Body of pancreas (tissue), 4 donors: ENCODE measurements at regions not wholly inside any gene's neighbourhood (a gene's known extent, or its start where the extent isn't known, plus 50 kb on each side); places are given as distances from the start of the nearest gene placed in this dataset.

Experiments used
- ATAC-seq: fragments of 150-250 bp; one replicate; pipeline ENCODE4 v1.9.1; 2016
- DNase-seq, 4 donors: peaks; one replicate each; pipeline ENCODE4 v3.0.0-alpha.2; 2019
- H3K27ac ChIP-seq, 4 donors: fragments of 200-600 bp; sonication (generic); 1 replicate in 3 of 4; 2 replicates in 1 of 4; pipeline versions ENCODE4 v1.5.1 to v1.6.1; 2016 to 2019; ENCODE audit warnings: mild to moderate bottlenecking in 1 of 4, mixed read lengths in 1 of 4, moderate library complexity in 1 of 4
- H3K27me3 ChIP-seq, 2 donors: fragments of 200-600 bp; sonication (generic); one replicate each; pipeline ENCODE4 v1.6.0; 2016; ENCODE audit warnings: mild to moderate bottlenecking in 1 of 2
- H3K36me3 ChIP-seq, 2 donors: fragments of 200-600 bp; sonication (generic); replicated peaks in 1 of 2; 2 replicates each; pipeline ENCODE4 v1.5.1; 2016; ENCODE audit warnings: low read depth in 2 of 2; ENCODE audit not compliant: insufficient read depth in 1 of 2
- H3K4me1 ChIP-seq: fragments of 200-600 bp; sonication (generic); one replicate; pipeline ENCODE4 v1.6.0; 2016
- H3K4me3 ChIP-seq, 2 donors: fragments of 200-600 bp; sonication (generic); 1 replicate in 1 of 2; 2 replicates in 1 of 2; pipeline ENCODE4 v1.5.1; 2016 to 2019
- H3K9me3 ChIP-seq, 3 donors: fragments of 200-600 bp; sonication (generic); 1 replicate in 2 of 3; 2 replicates in 1 of 3; pipeline ENCODE4 v1.5.1; 2016
- POLR2A ChIP-seq, 3 donors: fragments of 450-650 bp; IDR thresholded peaks; one replicate each; pipeline ENCODE4 v1.6.1; 2016; ENCODE audit warnings: antibody characterized with exemption in 3 of 3, mild to moderate bottlenecking in 2 of 3
- WGBS, 2 donors: methylation state at CpG; one replicate each; pipeline ENCODE4 v1.1.5; 2017; 5-methylcytosine and 5-hydroxymethylcytosine counted together
- intact Hi-C: fragments of 100-400 bp; cut with DNase I; formaldehyde crosslinking; loops from one replicate; pipeline ENCODE4 v1.15.1; 2023
- TF ChIP-seq, protein P1 (sequence below), 7 experiments: fragments of 450-650 bp in 4 of 7; fragments of 200-600 bp in 3 of 7; sonication (generic) in 3 of 7; IDR thresholded peaks; one replicate each; pipeline ENCODE4 v1.5.1; 2016 to 2019; ENCODE audit warnings: antibody characterized with exemption in 7 of 7

GRCh38 chr1:60992165-60992564, 90.2 kb upstream of the NFIA start:
- DNase-seq (no peak), ATAC-seq (no peak)
- Histone ChIP-seq H3K4me1 (no peaks in the 10 kb centered on the region), H3K9me3 (no peaks in the 10 kb centered on the region), H3K4me3 (no peak overlapping the region), H3K27me3 (no peaks in the 10 kb centered on the region), H3K27ac (no peak overlapping the region), H3K36me3 (no peaks in the 10 kb centered on the region)
- intact Hi-C loops: no loop called here
- WGBS, 2 donors: 81 to 94% methylated on average over 1 of the region's 1 CpG
- TF ChIP-seq POLR2A (IDR thresholded peaks at IDR 0.05): no peak
- TF ChIP-seq, protein P1, sequence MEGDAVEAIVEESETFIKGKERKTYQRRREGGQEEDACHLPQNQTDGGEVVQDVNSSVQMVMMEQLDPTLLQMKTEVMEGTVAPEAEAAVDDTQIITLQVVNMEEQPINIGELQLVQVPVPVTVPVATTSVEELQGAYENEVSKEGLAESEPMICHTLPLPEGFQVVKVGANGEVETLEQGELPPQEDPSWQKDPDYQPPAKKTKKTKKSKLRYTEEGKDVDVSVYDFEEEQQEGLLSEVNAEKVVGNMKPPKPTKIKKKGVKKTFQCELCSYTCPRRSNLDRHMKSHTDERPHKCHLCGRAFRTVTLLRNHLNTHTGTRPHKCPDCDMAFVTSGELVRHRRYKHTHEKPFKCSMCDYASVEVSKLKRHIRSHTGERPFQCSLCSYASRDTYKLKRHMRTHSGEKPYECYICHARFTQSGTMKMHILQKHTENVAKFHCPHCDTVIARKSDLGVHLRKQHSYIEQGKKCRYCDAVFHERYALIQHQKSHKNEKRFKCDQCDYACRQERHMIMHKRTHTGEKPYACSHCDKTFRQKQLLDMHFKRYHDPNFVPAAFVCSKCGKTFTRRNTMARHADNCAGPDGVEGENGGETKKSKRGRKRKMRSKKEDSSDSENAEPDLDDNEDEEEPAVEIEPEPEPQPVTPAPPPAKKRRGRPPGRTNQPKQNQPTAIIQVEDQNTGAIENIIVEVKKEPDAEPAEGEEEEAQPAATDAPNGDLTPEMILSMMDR (IDR thresholded peaks at IDR 0.05): no peak

GRCh38 chr1:60990714-60991090, 91.7 kb upstream of the NFIA start:
- 71 to 73% methylated on average over 8 of the region's 8 CpGs for WGBS, 2 donors
- DNase-seq (no peak), ATAC-seq (no peak)
- Histone ChIP-seq H3K4me3 (no peak overlapping the region), H3K27me3 (no peaks in the 10 kb centered on the region), H3K27ac (no peak overlapping the region), H3K4me1 (no peaks in the 10 kb centered on the region), H3K9me3 (no peaks in the 10 kb centered on the region), H3K36me3 (no peaks in the 10 kb centered on the region)
- intact Hi-C loops: no loop called here
- no peak for TF ChIP-seq POLR2A (IDR thresholded peaks at IDR 0.05)
- TF ChIP-seq, protein P1 (IDR thresholded peaks at IDR 0.05): no peak

DNA sequence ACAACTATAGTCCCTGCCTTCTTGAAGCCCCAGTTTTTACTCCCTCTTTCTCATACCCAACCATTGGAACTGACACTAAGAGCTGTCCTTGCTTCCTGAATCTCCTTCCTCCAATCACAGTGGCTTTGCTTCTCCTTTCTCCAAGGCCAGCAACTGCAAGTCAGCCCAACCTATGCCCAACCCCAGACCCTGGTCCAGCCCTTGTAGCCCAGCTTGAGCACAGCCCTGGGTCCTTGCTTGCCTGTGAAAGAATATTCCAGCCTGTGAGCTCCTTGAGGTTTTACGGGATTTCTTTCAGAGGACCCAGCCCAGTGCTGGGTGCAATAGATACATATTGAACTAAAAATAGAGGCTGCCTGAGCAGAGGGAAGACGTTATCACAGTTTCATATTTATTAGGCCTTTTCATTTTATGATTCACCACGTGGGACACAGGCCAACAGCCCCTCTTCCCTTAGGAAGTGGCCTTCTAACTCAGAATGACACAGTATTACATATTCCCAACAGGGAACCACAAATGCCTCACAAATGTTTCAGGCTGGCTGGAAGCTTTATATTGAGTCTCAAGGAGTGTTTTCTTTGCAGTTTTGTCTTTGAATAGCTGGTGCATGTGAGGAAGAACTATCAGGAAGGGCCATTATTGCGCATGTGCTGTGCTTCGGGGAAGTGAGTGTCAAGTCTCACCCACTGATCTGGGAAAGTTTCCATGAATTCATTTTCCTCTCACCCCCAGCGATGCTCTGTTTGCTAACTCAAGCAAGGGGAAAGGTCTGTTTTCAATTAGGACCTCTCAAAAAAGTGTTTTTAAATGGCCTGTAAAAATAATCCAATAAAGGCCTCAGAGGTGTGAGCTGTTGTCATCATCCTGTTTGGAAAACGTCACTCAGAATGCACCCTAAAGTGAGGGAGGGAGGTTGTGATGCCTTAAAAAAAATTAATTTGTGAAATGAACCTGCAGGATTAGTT, 92.3 kb upstream of the NFIA start:
- Histone ChIP-seq H3K4me1 (no peaks in the 10 kb centered on the region), H3K36me3 (no peaks in the 10 kb centered on the region), H3K27ac (peak overlapping the region in 3 of 4 donors; percentile 4 to 15 (median 11)), H3K27me3 (no peaks in the 10 kb centered on the region), H3K9me3 (no peaks in the 10 kb centered on the region), H3K4me3 (no peak overlapping the region)
- intact Hi-C loops: no loop called here
- DNase-seq: peak in 2 of 4 donors; percentile 32
- TF ChIP-seq POLR2A (IDR thresholded peaks at IDR 0.05): no peak
- TF ChIP-seq, protein P1 (IDR thresholded peaks at IDR 0.05): no peak
- 43 to 50% methylated on average over 6 to 7 of the region's 7 CpGs for WGBS, 2 donors
- ATAC-seq: peak; percentile 35

- H3K9me3 ChIP-seq: no peaks in the 10 kb centered on the region
- intact Hi-C loops: no loop called here
- peak overlapping the region in 1 of 4 donors; percentile 11 for H3K27ac ChIP-seq
- 70 to 77% methylated on average over 2 of the region's 2 CpGs for WGBS, 2 donors
- no peak overlapping the region for H3K4me3 ChIP-seq
- H3K4me1 ChIP-seq: no peaks in the 10 kb centered on the region
- no peaks in the 10 kb centered on the region for H3K36me3 ChIP-seq
- TF ChIP-seq POLR2A (IDR thresholded peaks at IDR 0.05): no peak
- TF ChIP-seq, protein P1 (IDR thresholded peaks at IDR 0.05): no peak
- DNase-seq: no peak
- ATAC-seq: no peak
- no peaks in the 10 kb centered on the region for H3K27me3 ChIP-seq
Measured at GRCh38 chr1:60988891-60989290, 93.5 kb upstream of the NFIA start.
